GM15510 (cell line): ENCODE measurements at regions not wholly inside any gene's neighbourhood (a gene's known extent, or its start where the extent isn't known, plus 50 kb on each side); places are given as distances from the start of the nearest gene placed in this dataset.
A peak's percentile ranks its signal among the peaks of the same experiment; 100 is the strongest.

Experiments
- POLR2A ChIP-seq: IDR thresholded peaks from 3 replicates; pipeline ENCODE4 v1.6.1; 2011; ENCODE audit warnings: borderline replicate concordance; ENCODE audit not compliant: insufficient read length; ENCODE audit errors: extremely low read depth

DNA sequence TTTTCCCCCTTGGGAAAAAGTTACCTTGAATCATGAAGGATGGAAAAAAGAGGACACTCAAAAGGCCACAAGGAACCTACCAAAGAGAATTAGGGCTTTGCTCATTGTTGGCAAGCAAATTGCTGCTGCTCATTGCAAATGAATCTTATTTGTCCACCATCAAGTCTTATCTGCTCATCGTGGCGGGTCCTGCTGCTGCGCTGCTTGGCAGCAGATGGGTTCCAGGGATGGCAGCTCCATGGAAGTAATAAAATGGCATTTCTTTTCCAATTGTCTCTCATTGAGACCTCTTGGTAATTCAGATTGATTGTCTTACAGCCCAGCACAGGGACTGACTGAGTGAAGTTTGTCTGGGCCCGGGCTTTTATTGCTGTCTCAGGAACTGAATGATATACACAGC lies 118.7 kb downstream of the MRM1 start:
- no peak for TF ChIP-seq POLR2A

DNA sequence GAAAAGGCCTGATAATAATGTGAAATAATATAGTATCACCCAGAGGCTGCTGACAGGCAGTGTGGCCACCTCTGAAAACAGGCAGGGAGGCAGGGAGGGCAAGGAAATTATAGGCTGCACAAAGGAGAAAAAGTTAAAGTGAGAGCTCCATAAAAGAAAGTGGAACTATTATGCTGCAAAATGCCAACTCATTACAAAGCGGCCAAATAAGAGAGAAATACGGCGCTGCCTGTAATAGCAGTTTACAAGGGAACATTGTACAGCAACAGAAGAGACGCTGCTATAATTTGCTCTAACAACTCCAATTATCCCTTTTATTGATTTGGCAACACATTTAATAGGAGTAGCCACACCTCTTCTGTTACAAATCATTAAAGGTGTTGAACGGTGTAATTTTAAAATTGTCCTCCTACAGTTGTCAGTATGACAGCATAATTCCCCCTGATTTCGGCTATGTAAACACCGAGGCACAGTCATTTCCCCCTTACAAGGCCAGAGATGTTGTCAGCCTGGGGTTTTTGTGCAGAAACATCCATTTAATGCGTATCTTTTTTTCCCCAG lies 120.3 kb downstream of the MRM1 start:
- no peak for TF ChIP-seq POLR2A

DNA sequence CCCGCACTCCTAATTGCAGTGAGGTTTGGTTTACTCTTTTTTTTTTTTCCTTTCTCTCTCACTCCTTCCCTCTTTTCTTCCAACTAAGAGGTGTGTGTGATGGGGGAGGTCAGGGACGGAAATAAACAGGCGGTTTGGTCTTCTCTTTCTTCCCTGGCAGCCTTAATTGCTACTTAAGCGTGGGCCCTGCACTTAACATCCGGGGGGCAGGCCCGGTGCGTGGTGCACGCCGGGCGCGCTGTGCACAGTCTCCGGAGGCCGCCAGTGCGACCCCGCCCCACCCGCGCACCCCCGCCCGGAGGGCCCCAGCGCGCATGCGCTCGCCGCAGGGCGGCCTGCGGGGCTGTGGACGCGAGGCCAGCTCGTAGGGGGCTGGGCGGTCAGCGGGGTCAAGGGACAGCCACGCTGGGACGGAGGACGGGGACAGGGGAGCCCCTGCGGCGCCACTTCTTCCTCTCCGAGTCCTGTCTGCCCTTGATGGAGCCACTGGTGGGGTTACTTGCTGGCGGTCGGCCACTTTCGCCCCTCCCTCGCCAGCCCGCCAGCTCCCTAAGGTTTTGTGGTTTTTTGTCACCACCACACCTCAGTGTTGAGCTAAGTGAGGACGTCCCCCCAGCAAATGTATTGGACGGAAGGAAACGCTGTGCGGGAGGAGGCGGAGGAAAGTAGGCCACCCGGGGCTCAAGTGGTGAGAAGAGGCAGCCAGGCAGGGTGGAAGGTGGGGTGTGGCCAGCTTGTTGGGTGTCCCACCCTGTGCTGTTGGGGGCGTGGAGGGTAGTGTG lies 120.9 kb downstream of the MRM1 start:
- peak; percentile 48 for TF ChIP-seq POLR2A

DNA sequence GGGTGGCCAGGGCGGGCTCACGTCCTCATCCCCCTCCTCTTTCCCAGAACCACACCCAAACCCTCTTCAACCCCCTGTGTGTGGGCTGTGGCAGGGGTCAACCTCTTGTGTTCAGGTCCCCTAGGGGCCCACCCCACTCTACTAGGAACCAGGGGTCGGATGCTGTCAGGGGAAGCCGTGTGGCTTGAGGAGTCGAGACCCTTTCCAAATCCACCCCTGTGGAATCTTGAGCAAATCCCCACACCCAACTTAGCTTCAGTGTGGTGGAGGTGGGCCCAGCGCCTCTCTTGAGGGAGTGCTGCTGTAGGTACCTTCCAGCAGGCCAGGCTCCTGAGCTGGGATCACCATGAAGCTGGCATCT lies 121.5 kb downstream of the MRM1 start:
- TF ChIP-seq POLR2A: no peak

DNA sequence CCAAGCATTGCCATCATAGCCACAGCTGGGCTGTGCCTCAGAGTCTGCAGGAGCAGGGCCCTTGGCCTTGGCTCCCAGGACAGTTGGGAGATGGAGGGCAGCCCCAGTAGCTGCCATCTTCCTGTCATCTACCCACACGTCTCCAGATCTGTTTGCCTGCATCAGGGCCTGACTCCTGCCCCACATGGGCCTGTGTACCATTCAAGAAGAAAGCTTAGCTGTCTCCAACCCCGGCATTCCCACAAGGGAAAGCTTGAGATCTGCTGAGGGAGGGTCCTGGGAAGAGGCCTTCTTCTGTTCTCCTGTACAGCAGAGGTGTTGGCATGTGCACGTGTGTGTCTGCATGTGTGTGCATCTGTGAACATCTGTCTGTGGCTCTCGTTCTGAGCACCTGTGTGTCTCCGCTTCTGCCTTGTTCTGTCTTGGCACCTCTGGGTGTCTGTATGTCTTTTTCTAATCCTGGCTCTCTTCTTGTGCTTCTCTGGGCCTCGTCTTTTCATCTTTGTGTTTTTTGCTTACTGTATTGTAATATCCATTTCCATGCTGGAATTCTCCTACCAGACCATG lies 122.2 kb downstream of the MRM1 start:
- no peak for TF ChIP-seq POLR2A

DNA sequence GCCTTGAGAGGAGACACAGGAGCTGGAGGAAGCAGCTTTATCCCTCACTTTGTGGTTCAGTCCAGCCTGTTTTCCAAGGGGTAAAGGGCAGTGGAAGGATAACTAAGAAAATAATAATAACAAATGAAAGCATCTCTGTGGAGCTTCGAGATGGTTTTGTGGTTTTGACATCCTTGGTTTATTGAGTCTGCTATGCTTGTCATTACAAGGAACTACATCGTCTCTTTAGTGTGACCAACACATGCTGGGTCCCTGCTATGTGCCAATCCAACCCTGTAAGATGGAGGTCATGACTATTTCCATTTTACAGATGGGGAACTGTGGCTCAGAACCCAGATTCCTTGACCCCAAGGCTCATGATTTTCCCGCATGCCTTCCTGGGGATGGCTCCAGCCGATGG lies 124.8 kb downstream of the MRM1 start:
- TF ChIP-seq POLR2A: no peak

DNA sequence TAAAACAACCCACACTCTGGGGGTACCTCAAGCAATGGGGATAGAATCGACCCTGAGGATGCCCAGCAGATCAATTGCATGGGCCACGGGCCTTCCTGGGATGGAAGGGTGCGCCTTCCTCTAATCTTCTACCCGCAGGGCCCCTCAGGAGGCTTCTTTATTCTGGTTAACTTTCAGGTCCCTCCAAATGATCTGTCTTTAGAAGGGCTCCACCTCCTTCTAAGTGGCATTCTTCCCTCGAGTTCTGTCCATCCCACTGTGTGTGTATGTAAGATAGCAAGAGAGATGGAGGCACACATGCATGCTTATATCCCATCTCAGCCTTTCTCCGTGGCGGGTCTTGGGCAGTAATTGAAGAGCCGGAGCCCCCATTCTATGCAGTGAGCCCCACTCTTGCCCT lies 125.7 kb downstream of the MRM1 start:
- no peak for TF ChIP-seq POLR2A

DNA sequence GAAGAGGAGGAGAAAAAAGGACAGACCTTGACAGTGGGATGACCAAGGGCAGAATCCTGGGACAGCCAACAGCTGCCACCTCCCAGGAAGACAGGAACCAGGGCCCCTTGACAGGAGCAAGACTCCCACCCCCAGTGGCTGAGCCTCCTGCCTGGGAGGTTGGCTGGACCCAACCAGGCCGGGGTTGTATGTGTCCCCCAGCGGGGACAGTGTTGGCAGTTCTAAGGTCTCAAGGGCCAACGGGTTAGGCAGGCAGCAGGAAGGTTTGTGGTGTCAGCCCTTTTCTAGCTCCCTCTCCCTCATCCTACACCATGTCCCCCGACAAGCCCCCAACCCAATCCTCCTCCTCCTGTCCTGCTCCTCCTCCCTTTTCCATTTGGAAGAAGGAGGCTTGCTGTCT lies 126.2 kb downstream of the MRM1 start:
- TF ChIP-seq POLR2A: no peak

DNA sequence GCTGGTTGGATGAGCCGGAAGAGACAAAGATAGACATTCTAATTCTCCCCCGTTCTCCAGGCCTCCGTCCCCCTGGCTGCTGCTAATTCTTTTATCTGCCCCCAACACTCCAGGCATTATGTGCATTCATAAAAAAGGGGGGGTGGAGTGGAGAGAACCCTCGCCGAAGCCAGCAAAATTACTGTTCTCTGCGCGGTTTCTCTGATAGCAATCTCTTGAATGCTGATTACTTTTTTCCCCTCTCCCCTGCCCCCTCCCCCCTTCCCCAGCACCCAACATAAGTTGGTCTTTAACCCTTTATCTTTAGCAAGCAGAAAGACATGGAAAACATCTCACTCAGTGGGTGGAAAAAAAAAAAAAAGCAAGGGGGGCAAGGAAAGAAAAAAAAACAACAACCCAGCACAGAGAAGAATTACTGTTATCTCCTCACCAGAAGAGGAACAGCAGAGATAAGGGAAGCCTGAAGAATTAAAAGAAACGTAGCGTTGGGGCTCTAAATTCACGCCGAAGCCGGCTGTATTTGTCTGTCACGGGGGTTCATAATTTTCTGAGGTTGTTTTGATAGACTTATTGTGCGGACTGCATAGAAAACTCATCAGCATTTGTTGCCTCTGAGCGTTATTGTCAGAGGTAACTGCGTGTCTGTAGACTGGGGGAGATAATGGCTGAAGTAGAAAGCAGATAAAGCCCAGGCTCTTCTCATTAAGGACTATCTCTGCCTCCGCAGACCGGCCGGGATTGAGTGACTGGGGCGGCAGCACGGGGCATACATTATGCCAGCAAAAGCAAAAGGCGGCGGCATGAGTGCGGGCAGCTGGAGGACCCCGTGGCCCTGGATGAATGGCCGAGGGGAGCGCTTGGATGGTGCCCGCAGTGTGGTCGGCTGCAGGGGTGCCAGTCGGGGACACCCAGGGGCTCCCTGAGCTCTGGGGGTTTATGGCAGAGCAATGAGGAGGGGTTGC lies 126.9 kb downstream of the MRM1 start:
- no peak for TF ChIP-seq POLR2A

DNA sequence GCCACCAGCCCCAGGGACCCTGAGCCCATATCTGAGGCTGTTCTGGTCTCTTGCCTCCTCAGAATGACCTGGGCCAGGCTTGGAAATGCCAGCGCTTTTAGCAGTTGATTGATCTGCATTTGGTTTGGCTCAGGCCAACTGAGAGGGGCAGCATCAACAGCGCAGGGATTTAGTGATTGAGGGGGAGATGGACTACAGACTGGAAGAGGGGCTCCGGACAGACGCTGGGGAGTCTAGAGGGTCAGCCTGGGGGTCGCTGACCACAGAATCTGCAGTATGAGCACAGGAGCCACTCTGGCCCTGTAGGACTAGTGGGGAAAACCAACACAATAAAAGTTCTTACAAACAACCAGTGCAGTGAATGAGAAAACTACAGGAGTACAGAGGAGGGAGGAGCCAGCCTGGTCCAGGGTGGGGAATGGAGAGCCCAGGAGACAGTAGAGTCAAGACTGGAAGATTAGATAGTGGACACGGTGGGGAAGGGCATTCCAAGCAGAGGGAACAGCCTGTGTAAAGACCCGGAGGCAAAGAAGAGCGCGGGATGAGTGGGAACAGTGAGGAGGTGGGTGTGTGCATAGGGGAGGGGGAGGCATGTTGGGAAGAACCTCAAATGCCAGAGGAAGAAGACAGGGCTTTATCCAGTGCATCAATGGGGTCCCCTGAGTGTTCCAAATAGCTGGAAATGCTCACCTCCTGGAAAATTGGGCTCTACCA lies 128.9 kb downstream of the MRM1 start:
- TF ChIP-seq POLR2A: no peak

DNA sequence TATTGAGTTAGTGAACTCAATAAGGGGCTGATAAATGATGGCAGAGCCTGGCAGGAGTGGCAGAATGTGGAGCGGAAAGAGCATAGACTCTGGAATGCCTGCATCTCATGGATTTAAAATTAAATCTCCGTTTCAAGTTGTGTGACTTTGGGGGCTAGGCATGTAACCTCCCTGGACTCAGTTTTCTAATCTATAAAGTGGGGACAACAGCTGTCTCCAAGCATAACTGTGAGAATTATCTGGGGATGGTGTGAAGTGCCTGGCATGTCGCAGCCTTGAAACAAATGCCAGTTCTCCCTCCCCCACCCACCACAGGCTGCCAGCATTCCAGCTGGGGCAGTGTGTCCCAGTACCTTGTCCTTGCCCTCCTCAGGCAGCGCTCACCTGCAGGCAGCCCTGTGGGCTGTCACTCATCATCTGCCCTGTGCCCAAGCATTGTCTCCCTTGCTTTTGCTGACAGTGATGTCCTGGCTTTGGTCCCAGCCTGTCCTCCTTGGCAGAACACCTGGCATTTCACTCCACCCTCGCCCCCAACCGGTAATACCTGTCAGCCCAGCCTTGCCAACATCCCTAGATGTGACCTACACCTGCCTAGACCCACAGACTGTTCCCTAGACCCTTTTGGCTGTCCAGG lies 129.6 kb downstream of the MRM1 start:
- no peak for TF ChIP-seq POLR2A

DNA sequence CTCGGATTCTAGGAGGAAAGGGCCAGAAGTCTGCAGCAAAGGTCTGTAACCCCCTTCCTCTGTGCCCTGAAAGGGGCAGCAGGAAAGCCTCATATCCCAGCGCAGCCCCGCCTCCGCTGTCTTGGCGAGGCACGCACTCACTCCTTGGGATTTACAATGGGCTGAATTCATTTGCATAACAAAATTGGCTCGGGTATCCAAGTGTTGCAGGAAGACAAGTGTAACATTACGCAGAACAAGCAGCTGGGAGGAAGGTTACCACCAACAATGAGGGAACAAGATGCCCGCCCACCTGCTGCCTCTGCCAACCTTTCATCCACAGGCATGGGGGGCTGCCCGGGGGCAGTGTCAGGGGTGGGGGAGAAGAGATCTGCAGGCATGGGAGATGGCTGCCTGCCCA lies 130.4 kb downstream of the MRM1 start:
- no peak for TF ChIP-seq POLR2A

DNA sequence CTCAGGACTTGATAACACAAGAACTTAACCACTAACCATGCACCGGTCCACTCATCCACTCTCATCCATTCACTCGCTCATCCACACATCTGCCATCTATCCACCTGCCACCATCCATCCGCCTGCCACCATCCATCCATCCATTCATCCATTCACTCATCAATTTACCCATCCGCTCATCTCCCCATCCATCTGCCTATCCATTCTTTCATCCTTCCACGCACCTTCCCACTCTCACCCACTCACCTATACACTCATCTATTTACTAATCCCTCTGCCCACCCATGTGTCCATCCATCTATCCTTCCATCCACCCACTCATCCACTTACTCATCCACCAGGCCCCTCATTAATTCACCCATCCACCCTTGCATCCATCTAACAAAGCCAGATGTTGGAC lies 131.0 kb downstream of the MRM1 start:
- TF ChIP-seq POLR2A: no peak
